GM21423 (cell line): ENCODE measurements at regions not wholly inside any gene's neighbourhood (a gene's known extent, or its start where the extent isn't known, plus 50 kb on each side); places are given as distances from the start of the nearest gene placed in this dataset.
A peak's percentile ranks its signal among the peaks of the same experiment; 100 is the strongest.

ENCODE experiments used
- ATAC-seq: cut with Tn5 transposase; IDR thresholded peaks from one replicate; pipeline ENCODE4 v1.9.1; 2021; ENCODE audit warnings: mild to moderate bottlenecking, moderate library complexity; ENCODE audit not compliant: unreplicated experiment

GRCh38 chr10:16348891-16349290 is 87.9 kb upstream of the PTER start:
- ATAC-seq: no peak

DNA sequence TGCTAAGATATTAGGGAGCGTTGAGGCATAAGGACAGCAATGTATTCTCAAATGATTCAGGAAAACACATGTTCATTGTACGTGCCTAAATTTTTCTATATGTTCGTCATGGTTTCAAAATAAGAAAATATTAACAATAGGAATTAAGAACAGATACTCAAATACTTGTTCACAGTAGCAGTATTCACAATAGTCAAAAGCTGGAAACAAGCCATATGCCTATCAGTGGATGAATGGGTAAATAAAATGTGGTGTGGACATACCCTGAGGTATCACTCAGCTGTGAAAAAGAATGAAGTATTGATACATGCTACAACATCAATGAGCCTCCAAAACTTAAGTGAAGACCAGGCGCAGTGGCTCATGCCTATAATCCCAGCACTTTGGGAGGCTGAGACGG is 84.7 kb upstream of the PTER start:
- no peak for ATAC-seq

DNA sequence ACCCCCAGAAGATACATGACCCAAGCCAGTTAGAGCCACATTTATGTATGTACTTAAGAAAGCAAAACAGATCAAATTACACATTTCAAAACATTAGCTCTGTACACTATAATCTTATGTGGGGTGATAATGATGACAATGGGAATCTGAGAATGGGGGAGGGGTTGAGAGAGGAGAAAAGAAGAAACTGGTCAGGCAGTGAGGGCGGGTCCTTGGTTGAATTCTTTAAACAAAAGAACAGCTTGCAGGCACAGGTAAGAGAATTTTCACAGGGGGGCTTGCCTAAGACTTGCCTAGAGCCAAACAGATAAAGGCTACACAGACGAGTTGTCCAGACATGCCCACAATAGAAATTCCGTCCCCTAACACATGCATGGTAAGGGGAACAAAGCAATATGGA is 76.8 kb upstream of the PTER start:
- ATAC-seq: no peak

GRCh38 chr10:16360425-16360824 is 76.4 kb upstream of the PTER start:
- ATAC-seq: no peak

- ATAC-seq: no peak
Observed at GRCh38 chr10:16361086-16361485, 75.7 kb upstream of the PTER start.

GRCh38 chr10:16363741-16364140 is 73.1 kb upstream of the PTER start:
- ATAC-seq: no peak

DNA sequence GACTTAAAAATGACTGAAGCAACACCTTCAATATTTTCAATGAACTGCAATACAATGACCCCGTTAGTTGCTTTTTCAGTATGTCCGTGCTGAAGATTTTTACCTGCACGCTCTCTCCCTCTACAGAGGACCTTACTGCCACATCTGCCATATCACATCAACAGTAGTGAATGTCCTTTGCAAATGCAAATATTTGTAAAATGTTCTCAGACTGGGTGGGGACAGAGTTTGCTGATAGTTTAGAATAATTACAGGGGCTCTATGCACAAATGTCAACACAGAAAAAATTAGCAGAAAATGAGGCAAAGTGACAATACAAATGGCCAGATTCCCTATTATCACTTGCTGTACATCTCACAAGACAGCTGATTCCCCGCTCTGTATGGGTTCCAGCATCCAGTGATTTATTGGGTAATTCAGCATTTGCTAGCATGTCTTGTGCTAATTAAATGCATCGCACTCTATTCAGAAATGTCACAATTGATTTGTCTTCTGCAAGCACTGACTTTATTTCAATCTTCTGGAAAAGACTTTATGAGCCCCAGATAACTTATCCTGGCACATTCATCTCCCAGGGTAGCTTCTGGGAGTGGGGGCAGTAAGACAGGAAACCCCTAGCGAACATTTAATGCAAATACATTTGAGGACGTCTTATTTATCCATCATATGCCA is 69.1 kb upstream of the PTER start:
- no peak for ATAC-seq

DNA sequence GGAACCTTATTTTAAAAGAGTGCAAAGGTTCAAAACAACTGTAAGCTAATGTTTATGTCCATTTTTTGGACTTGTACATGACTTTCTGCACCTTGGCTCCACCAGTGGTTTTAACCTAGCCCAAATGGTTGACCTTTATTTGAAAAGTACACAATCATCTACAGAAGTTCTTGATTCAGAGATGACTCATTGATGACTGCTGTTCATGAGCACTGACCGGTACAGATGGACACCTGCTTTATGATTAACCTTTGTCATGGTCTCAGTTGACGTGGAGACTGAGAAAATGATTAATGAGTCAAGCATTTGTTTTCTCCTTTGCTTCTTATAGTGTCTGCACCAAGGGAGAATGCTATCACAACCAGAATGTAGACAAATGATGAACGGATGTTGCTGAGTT is 55.7 kb upstream of the PTER start:
- ATAC-seq: peak; percentile 96

GRCh38 chr10:16384021-16384420 is 52.8 kb upstream of the PTER start:
- no peak for ATAC-seq

- ATAC-seq: no peak
Observed at GRCh38 chr10:16386855-16387254, 50.0 kb upstream of the PTER start.
